B cell (primary cell): ENCODE measurements at regions not wholly inside any gene's neighbourhood (a gene's known extent, or its start where the extent isn't known, plus 50 kb on each side); places are given as distances from the start of the nearest gene placed in this dataset.

Source experiments
- ATAC-seq: fragments of 200-7000 bp; cut with Tn5 transposase; one replicate; pipeline ENCODE4 v1.10.0; 2021; ENCODE audit warnings: low read depth, mild to moderate bottlenecking, moderate number of reproducible peaks, moderate library complexity
- CTCF ChIA-PET: fragments of 350-600 bp; sonication (Branson Sonifier 250); formaldehyde crosslinking; loops from one replicate; lab custom pipeline; 2021; ENCODE audit warnings: antibody characterized with exemption, inconsistent platforms; lab: Charles Lee
- POLR2A ChIA-PET: fragments of 350-600 bp; sonication (Branson Sonifier 250); formaldehyde crosslinking; loops from one replicate; lab custom pipeline; 2021; ENCODE audit warnings: antibody characterized with exemption; lab: Charles Lee
- DNase-seq: peaks from one replicate; pipeline ENCODE4 v3.0.0; 2013
- H2AFZ ChIP-seq: 2 replicates; pipeline ENCODE4 v1.6.1; 2012; ENCODE audit warnings: mild to moderate bottlenecking, low read depth, low read length; ENCODE audit not compliant: insufficient read depth, poor library complexity, severe bottlenecking
- H3K27ac ChIP-seq, 2 donors: 1 replicate in 1 of 2; 2 replicates in 1 of 2; pipeline ENCODE4 v1.5.1; 2012 to 2013; ENCODE audit warnings: low read length in 2 of 2, mild to moderate bottlenecking in 2 of 2, moderate library complexity in 1 of 2
- H3K27me3 ChIP-seq, 4 experiments: fragments of 200-600 bp in 1 of 4; sonication (generic) in 1 of 4; replicated peaks in 1 of 4; 1 replicate in 2 of 4; 2 replicates in 2 of 4; pipeline versions ENCODE4 v1.6.1 to v1.7.0; 2013 to 2016; ENCODE audit warnings: low read length in 3 of 4, mild to moderate bottlenecking in 2 of 4, mixed read lengths in 1 of 4, moderate library complexity in 1 of 4; ENCODE audit not compliant: insufficient read depth in 4 of 4, control insufficient read depth in 3 of 4; ENCODE audit errors: control extremely low read depth in 1 of 4
- H3K36me3 ChIP-seq, 2 experiments: replicated peaks in 1 of 2; 1 replicate in 1 of 2; 2 replicates in 1 of 2; pipeline versions ENCODE4 v1.6.1 to v1.7.1; 2013; ENCODE audit warnings: low read length in 1 of 2; ENCODE audit not compliant: insufficient read depth in 2 of 2, control insufficient read depth in 1 of 2; ENCODE audit errors: control extremely low read depth in 1 of 2, extremely low read depth in 1 of 2
- H3K4me1 ChIP-seq, 2 donors: fragments of 200-600 bp in 1 of 2; sonication (generic) in 1 of 2; 1 replicate in 1 of 2; 2 replicates in 1 of 2; pipeline versions ENCODE4 v1.5.1 to v1.6.1; 2013 to 2017; ENCODE audit warnings: low read length in 2 of 2; ENCODE audit not compliant: control insufficient read depth in 2 of 2, insufficient read depth in 2 of 2
- H3K4me2 ChIP-seq: replicated peaks from 2 replicates; pipeline ENCODE3; 2012; ENCODE audit warnings: mild to moderate bottlenecking, low read depth, low read length; ENCODE audit not compliant: poor library complexity, severe bottlenecking
- H3K4me3 ChIP-seq, 5 experiments: fragments of 200-600 bp in 1 of 5; sonication (generic) in 1 of 5; 1 replicate in 3 of 5; 2 replicates in 2 of 5; pipeline versions ENCODE4 v1.5.1 to v1.7.0; 2011 to 2016; ENCODE audit warnings: low read length in 4 of 5, mild to moderate bottlenecking in 4 of 5, low read depth in 2 of 5, control low read depth in 1 of 5, moderate library complexity in 1 of 5; ENCODE audit not compliant: insufficient read depth in 1 of 5; ENCODE audit errors: control extremely low read depth in 1 of 5, extremely low read depth in 1 of 5
- H3K79me2 ChIP-seq: fragments of 200-600 bp; sonication (generic); one replicate; pipeline ENCODE4 v1.6.0; 2016; ENCODE audit warnings: low read length; ENCODE audit not compliant: control insufficient read depth, insufficient read depth
- H3K9ac ChIP-seq: fragments of 200-600 bp; sonication (generic); 2 replicates; pipeline ENCODE4 v1.6.1; 2017; ENCODE audit warnings: mild to moderate bottlenecking, low read length, moderate library complexity
- H3K9me3 ChIP-seq, 3 donors: one replicate each; pipeline versions ENCODE4 v1.6.1 to v1.7.1; 2013; ENCODE audit warnings: low read length in 2 of 3; ENCODE audit not compliant: control insufficient read depth in 2 of 3, insufficient read depth in 1 of 3; ENCODE audit errors: control extremely low read depth in 1 of 3
- H4K20me1 ChIP-seq: 2 replicates; pipeline ENCODE4 v1.6.0; 2012; ENCODE audit warnings: mild to moderate bottlenecking, low read length; ENCODE audit not compliant: insufficient read depth, control insufficient read depth, poor library complexity, severe bottlenecking
- H3K27ac Mint-ChIP-seq: one replicate; pipeline ENCODE4 v1.8.0; 2021; ENCODE audit warnings: mixed read lengths
- H3K27me3 Mint-ChIP-seq: one replicate; pipeline ENCODE4 v1.8.0; 2021; ENCODE audit warnings: mixed read lengths
- H3K4me1 Mint-ChIP-seq: one replicate; pipeline ENCODE4 v1.8.0; 2021; ENCODE audit warnings: mixed read lengths
- H3K4me3 Mint-ChIP-seq: one replicate; pipeline ENCODE4 v1.8.0; 2021; ENCODE audit warnings: mixed read lengths
- H3K9me3 Mint-ChIP-seq: one replicate; pipeline ENCODE4 v1.8.0; 2022; ENCODE audit warnings: mixed read lengths; ENCODE audit not compliant: insufficient read depth
- CTCF ChIP-seq: fragments of 200-600 bp; IDR thresholded peaks from one replicate; pipeline ENCODE4 v1.8.0; 2022; ENCODE audit warnings: antibody characterized with exemption, mild to moderate bottlenecking
- EZH2 ChIP-seq: IDR thresholded peaks from 2 replicates; pipeline ENCODE4 v1.6.1; 2012; ENCODE audit warnings: borderline replicate concordance, low read depth, mild to moderate bottlenecking, moderate library complexity, low read length; ENCODE audit not compliant: insufficient read depth, poor library complexity, severe bottlenecking
- WGBS: methylation state at CpG from one replicate; pipeline ENCODE4 v1.1.5; 2013; ENCODE audit warnings: missing lambda C conversion rate; ENCODE audit not compliant: insufficient coverage; 5-methylcytosine and 5-hydroxymethylcytosine counted together
- intact Hi-C: fragments of 100-400 bp; cut with micrococcal nuclease; formaldehyde crosslinking; loops from one replicate; pipeline ENCODE4 v1.10.0; 2022

- intact Hi-C loops: no loop called here
- H2AFZ ChIP-seq: no peak overlapping the region
- no peak overlapping the region for H3K27ac ChIP-seq
- no peaks in the 10 kb centered on the region for H3K79me2 ChIP-seq
- no peaks in the 10 kb centered on the region for H3K4me1 ChIP-seq
- no peaks in the 10 kb centered on the region for H3K9me3 ChIP-seq
- H3K27me3 ChIP-seq: no peaks in the 10 kb centered on the region
- no peaks in the 10 kb centered on the region for H3K36me3 ChIP-seq
- H3K9ac ChIP-seq: no peak overlapping the region
- no peak overlapping the region for H3K4me3 ChIP-seq
- CTCF ChIA-PET: no interaction called here
- H3K4me1 Mint-ChIP-seq: no peaks in the 10 kb centered on the region
- H4K20me1 ChIP-seq: no peaks in the 10 kb centered on the region
- no peaks in the 10 kb centered on the region for H3K27me3 Mint-ChIP-seq
- no peak for TF ChIP-seq CTCF
- no peak for TF ChIP-seq EZH2
- DNase-seq (no peak), ATAC-seq (no peak)
- no peak overlapping the region for H3K27ac Mint-ChIP-seq
- no peak overlapping the region for H3K4me3 Mint-ChIP-seq
- no peaks in the 10 kb centered on the region for H3K9me3 Mint-ChIP-seq
- POLR2A ChIA-PET: no interaction called here
- H3K4me2 ChIP-seq: no peak overlapping the region
- WGBS: 73% methylated on average over 5 of the region's 5 CpGs
Measured at GRCh38 chr4:17173300-17173699, 274.9 kb upstream of the LDB2 start.

GRCh38 chr4:17170131-17170530 lies 271.7 kb upstream of the LDB2 start:
- WGBS: no CpG with 5 or more reads among the region's 2 CpGs
- no peak overlapping the region for H3K4me2 ChIP-seq
- no peaks in the 10 kb centered on the region for H3K4me1 Mint-ChIP-seq
- H3K27me3 ChIP-seq: no peaks in the 10 kb centered on the region
- DNase-seq: no peak
- no peak for TF ChIP-seq EZH2
- TF ChIP-seq CTCF: no peak
- no peak overlapping the region for H2AFZ ChIP-seq
- no peaks in the 10 kb centered on the region for H3K79me2 ChIP-seq
- ATAC-seq: no peak
- no peaks in the 10 kb centered on the region for H3K4me1 ChIP-seq
- H3K9ac ChIP-seq: no peak overlapping the region
- H3K9me3 Mint-ChIP-seq: no peaks in the 10 kb centered on the region
- H3K27me3 Mint-ChIP-seq: no peaks in the 10 kb centered on the region
- no peaks in the 10 kb centered on the region for H3K9me3 ChIP-seq
- H3K27ac ChIP-seq: no peak overlapping the region
- H3K27ac Mint-ChIP-seq: no peak overlapping the region
- CTCF ChIA-PET: no interaction called here
- H4K20me1 ChIP-seq: no peaks in the 10 kb centered on the region
- POLR2A ChIA-PET: no interaction called here
- no peak overlapping the region for H3K4me3 Mint-ChIP-seq
- intact Hi-C loops: no loop called here
- H3K4me3 ChIP-seq: no peak overlapping the region
- no peaks in the 10 kb centered on the region for H3K36me3 ChIP-seq
